ENCODE measurements at regions not wholly inside any gene's neighbourhood (a gene's known extent, or its start where the extent isn't known, plus 50 kb on each side); places are given as distances from the start of the nearest gene placed in this dataset.

DNA sequence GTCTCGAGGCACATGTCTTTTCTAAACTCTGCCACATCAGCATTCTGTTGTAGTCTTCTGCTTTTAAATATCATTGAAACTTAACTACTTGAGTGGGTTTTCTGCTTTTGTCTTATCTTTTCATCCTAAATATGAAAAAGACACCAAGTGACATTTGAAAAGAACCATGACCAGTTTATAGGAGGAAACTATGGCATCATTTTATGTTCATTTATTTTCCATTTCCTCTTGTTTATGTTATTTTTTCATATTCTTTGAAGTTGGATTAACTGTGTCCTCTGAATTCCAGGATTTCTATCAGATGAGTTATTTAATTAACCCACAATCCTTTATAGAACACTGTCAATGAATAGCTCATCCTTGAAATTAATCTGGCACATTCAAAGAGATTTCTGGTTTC, 93.4 kb upstream of the ARHGAP28 start:
- TF ChIP-seq GATA2 (IDR thresholded peaks at IDR 0.05; ENCODE audit: low read depth, low read length) = no peak
- no peak for TF ChIP-seq GATA3 (IDR thresholded peaks at IDR 0.05; ENCODE audit: low read depth, low read length)
